ENCODE measurements at regions not wholly inside any gene's neighbourhood (a gene's known extent, or its start where the extent isn't known, plus 50 kb on each side); places are given as distances from the start of the nearest gene placed in this dataset.
"Not testable (repeated sequence)": the region's sequence is repeated elsewhere in the genome, so short reads cannot be mapped to it uniquely, and the experiment has no call there.

DNA sequence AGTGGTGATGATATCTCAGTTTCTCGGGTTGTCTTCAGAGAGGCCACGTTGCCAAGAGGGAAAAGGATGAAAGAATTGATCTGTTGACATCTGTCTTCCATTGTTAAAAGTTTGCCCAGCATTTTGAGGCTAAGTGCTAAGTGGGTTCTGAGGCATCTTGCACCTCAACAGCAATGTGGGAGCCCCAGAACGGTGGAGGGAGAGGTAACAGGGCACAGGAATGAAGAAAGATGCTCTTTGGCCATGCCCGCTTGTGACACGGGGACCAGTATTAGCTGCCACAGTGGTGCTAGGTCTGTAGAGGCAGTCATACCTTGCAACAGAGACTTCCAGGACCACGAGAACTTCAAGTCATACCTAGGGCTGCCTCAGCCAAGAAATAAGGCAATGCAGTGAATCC is 106.6 kb upstream of the NUPR2 start:
- intact Hi-C loops (cut with micrococcal nuclease) = no loop called here
- no peaks in the 10 kb centered on the region for H3K27me3 Mint-ChIP-seq
- no peaks in the 10 kb centered on the region for H3K4me1 Mint-ChIP-seq (ENCODE audit: low read depth)
- peaks cover 57% of the 10 kb centered on the region for H3K9me3 Mint-ChIP-seq
- H3K36me3 Mint-ChIP-seq (ENCODE audit: low read depth) = no peaks in the 10 kb centered on the region
- H3K4me3 Mint-ChIP-seq = no peak overlapping the region
- H3K27ac Mint-ChIP-seq = no peak overlapping the region

DNA sequence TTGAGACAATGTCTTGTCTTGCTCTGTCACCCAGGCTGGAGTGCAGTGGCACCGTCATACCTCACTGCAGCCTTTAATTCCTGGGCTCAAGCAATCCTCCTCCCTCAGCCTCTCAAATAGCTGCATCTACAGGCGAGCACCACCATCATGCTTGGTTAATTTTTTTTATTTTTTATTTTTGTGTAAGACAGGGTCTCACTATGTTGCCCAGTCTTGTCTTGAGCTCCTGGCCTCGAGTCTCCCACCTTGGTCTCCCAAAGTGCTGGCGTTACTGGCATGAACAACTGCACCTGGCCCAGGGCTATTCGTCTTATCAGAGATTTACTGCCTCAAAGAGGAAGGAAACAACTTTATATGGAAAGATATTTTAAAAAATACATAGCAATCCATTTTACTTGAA is 102.8 kb upstream of the NUPR2 start:
- Mint-ChIP-seq H3K36me3 (ENCODE audit: low read depth) (no peaks in the 10 kb centered on the region), H3K9me3 (peaks cover 72% of the 10 kb centered on the region), H3K4me1 (ENCODE audit: low read depth) (no peaks in the 10 kb centered on the region), H3K4me3 (no peak overlapping the region), H3K27me3 (no peaks in the 10 kb centered on the region), H3K27ac (no peak overlapping the region)
- intact Hi-C loops (cut with micrococcal nuclease) = no loop called here

DNA sequence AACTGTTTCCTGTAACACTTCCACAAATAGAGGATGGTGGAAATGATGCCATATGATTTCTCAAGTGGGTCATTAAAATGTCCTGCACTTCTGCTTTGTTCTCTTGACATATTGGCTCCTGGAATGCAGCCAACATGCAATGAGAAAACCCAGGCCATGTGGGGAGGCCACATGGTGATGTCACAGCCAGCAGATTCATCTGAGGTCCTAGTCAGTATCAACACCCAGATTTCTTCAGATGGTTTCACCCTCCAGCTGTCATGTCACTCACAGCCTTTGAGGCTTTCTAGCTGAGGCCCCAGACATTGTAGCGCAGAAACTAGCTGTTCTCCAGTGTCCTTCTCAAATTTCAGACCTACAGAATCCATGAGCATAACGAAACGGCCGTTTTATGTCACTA is 102.3 kb upstream of the NUPR2 start:
- no peaks in the 10 kb centered on the region for H3K27me3 Mint-ChIP-seq
- no peak overlapping the region for H3K27ac Mint-ChIP-seq
- peaks cover 72% of the 10 kb centered on the region for H3K9me3 Mint-ChIP-seq
- intact Hi-C loops (cut with micrococcal nuclease) = no loop called here
- no peaks in the 10 kb centered on the region for H3K36me3 Mint-ChIP-seq (ENCODE audit: low read depth)
- H3K4me1 Mint-ChIP-seq (ENCODE audit: low read depth) = no peaks in the 10 kb centered on the region
- no peak overlapping the region for H3K4me3 Mint-ChIP-seq

DNA sequence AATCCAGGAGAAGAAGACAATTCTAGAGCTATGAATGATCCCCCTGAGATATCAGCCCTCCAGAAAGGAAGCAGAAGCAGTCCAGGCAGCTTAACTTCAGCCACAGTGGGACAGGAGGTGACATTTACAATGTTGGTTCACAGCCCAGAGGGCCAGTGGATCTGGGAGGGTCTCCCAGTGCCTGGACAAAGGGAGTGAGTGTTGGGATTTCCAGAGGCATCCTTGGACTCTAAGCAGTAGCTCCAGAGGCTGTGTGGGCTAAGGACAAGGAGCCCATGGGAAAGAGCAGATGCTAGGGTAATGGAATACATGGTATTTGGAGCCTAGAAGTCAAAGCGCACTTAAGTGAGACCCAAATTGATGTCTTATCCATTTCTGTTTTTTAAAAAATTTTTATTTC is 97.4 kb upstream of the NUPR2 start:
- H3K4me1 Mint-ChIP-seq (ENCODE audit: low read depth) = no peaks in the 10 kb centered on the region
- H3K4me3 Mint-ChIP-seq = no peak overlapping the region
- peaks cover 92% of the 10 kb centered on the region for H3K9me3 Mint-ChIP-seq
- intact Hi-C loops (cut with micrococcal nuclease) = no loop called here
- H3K36me3 Mint-ChIP-seq (ENCODE audit: low read depth) = no peaks in the 10 kb centered on the region
- H3K27me3 Mint-ChIP-seq = no peaks in the 10 kb centered on the region
- no peak overlapping the region for H3K27ac Mint-ChIP-seq

DNA sequence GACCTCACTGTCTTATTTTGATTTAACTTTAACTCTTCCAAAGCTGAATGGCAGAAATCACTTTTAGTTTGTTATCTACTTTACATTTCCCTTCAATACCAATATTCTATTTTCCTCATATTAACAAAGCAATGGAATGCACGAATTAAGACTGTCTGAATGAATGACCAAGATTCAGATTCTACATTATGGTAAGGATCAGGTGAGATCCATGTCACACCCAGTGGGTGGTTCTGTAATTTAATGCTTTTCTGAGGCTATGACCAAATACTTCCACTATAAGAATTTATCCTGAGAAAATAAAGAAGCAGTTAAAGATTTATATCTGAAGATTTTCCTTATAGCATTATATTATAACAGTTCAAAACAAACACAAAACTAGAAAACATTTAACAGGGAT is 90.2 kb upstream of the NUPR2 start:
- Mint-ChIP-seq H3K4me1 (ENCODE audit: low read depth) (no peaks in the 10 kb centered on the region), H3K36me3 (ENCODE audit: low read depth) (no peaks in the 10 kb centered on the region), H3K4me3 (no peak overlapping the region), H3K27me3 (no peaks in the 10 kb centered on the region), H3K27ac (no peak overlapping the region), H3K9me3 (peaks cover 62% of the 10 kb centered on the region)
- intact Hi-C loops (cut with micrococcal nuclease) = no loop called here

DNA sequence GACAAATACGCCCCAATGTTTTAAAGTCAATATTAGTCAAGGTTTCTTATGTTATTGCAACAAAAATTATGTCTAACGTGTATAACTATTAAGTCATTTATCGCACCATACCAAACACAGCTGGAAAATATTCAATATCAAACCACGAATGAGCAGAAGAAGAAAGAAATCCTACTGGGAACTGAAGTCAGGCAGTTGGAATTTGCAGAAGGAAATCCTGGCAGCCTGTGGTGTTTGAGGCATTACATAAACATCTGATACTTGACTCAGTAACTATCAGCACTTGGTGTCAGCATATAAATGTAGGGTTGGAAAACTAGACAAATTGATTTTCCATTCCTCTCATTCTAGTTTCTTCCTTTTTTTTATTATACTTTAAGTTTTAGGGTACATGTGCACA is 83.4 kb upstream of the NUPR2 start:
- Mint-ChIP-seq H3K36me3 (ENCODE audit: low read depth) (no peaks in the 10 kb centered on the region), H3K27me3 (no peaks in the 10 kb centered on the region), H3K9me3 (peaks cover 68% of the 10 kb centered on the region), H3K4me1 (ENCODE audit: low read depth) (no peaks in the 10 kb centered on the region), H3K4me3 (no peak overlapping the region), H3K27ac (no peak overlapping the region)
- intact Hi-C loops (cut with micrococcal nuclease) = no loop called here

DNA sequence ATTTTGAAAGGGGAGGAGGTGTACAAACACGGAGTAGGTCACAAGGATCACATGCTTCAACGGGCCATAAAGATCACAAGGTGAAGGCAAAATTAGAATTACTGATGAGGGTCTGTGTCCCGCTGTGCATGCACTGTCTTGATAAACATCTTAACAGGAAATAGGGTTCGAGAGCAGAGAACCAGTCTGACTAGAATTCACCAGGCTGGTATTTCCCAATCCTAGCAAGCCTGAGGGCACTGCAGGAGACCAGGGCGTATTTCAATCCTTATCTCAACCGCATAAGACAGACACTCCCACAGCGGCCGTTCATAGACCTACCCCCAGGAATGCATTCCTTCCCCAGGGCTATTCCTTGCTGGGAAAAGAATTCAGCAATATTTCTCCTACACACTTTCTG is 80.0 kb upstream of the NUPR2 start:
- H3K36me3 Mint-ChIP-seq (ENCODE audit: low read depth); H3K27ac Mint-ChIP-seq; H3K4me1 Mint-ChIP-seq (ENCODE audit: low read depth); H3K27me3 Mint-ChIP-seq; intact Hi-C loops (cut with micrococcal nuclease); H3K4me3 Mint-ChIP-seq: not testable (repeated sequence)
- peaks cover 69% of the 10 kb centered on the region for H3K9me3 Mint-ChIP-seq

DNA sequence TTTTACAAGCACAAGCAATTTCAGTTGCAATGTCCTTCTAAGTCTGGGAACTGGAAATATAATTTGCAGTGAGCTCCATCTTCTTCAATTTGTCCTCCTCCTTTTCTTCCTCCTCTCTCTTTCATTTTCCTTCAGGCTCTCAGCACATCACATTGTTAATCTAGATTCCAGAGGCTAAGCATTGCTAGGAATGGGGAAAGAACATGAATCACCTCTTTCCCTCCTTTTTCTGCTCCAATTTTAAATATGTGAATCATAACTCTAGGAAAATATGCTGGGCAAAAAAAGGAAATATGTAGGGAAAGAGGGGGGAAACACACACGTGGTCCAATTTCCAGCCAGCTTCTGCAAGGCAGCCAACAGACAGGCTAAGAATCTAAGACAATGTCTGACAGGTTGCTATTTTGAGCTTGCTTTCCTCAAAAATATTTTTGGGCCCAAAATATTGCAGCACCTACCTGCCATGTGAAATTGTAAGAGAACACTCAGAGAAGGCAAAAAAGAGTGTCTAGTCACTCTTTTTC is 72.7 kb upstream of the NUPR2 start:
- intact Hi-C loops (cut with micrococcal nuclease) = no loop called here
- peaks cover 66% of the 10 kb centered on the region for H3K9me3 Mint-ChIP-seq
- H3K4me1 Mint-ChIP-seq (ENCODE audit: low read depth) = no peaks in the 10 kb centered on the region
- no peaks in the 10 kb centered on the region for H3K36me3 Mint-ChIP-seq (ENCODE audit: low read depth)
- H3K27ac Mint-ChIP-seq = no peak overlapping the region
- H3K4me3 Mint-ChIP-seq = no peak overlapping the region
- H3K27me3 Mint-ChIP-seq = no peaks in the 10 kb centered on the region

DNA sequence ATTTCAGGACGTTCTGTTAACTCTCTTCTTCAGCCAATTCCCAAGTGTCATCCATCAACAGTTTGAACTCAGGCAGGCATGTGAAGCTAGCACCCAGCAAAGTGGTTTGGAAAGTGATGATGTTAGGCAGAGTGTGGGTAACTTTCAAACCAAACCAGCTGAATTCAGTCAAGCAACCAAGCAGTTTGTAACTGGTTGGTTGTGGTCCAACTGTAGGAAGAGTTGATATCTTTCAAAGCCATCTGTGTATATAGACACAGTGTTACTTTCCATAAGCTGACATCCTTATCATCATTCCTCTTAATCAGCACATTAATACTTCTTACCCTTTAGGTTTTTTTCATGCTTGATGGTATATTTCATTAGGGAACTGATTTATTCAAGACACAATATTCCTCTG is 72.2 kb upstream of the NUPR2 start:
- intact Hi-C loops (cut with micrococcal nuclease) = no loop called here
- H3K27me3 Mint-ChIP-seq = no peaks in the 10 kb centered on the region
- H3K4me3 Mint-ChIP-seq = no peak overlapping the region
- no peak overlapping the region for H3K27ac Mint-ChIP-seq
- no peaks in the 10 kb centered on the region for H3K4me1 Mint-ChIP-seq (ENCODE audit: low read depth)
- no peaks in the 10 kb centered on the region for H3K36me3 Mint-ChIP-seq (ENCODE audit: low read depth)
- H3K9me3 Mint-ChIP-seq = peaks cover 64% of the 10 kb centered on the region

DNA sequence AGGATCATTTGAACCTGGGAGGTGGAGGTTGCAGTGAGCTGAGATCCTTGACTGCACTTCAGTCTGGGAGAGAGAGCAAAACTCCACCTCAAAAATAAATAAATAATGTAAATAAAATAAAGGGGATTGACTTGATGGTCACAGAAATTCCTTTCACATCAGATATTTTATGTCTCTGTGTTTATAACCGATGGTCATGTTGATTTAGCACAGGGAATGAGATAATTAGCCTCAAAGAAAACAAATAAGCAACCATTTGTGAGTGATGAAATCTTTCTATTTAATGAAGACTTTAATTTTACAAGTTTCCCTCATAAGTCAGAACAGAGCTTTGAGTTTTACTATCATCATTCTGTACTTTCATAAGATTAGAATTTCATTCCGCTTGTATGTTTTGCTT is 64.8 kb upstream of the NUPR2 start:
- H3K9me3 Mint-ChIP-seq = peaks cover 42% of the 10 kb centered on the region
- peaks cover 2% of the 10 kb centered on the region for H3K27me3 Mint-ChIP-seq
- intact Hi-C loops (cut with micrococcal nuclease) = no loop called here
- H3K27ac Mint-ChIP-seq = no peak overlapping the region
- H3K36me3 Mint-ChIP-seq (ENCODE audit: low read depth) = no peaks in the 10 kb centered on the region
- no peaks in the 10 kb centered on the region for H3K4me1 Mint-ChIP-seq (ENCODE audit: low read depth)
- H3K4me3 Mint-ChIP-seq = no peak overlapping the region

DNA sequence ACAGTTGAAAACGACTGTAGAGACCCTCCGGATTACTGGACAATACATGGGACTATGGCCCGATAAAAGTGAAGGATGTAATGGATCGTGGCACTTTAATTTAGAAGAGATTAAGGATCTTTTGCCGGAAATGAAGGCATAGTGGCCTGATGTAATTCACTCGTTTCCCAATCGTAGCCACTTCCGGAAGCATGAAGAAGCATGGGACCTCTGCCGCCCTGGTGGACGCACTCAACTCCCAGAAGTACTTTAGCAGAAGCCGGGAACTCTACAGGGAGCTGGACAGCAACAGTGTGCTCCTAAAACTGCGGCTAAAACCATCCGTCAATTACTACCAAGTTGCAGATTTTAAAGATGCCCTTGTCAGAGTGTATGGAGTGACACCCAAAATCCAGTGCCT is 59.6 kb upstream of the NUPR2 start:
- intact Hi-C loops (cut with micrococcal nuclease) = no loop called here
- no peaks in the 10 kb centered on the region for H3K36me3 Mint-ChIP-seq (ENCODE audit: low read depth)
- H3K4me1 Mint-ChIP-seq (ENCODE audit: low read depth) = no peaks in the 10 kb centered on the region
- peaks cover 14% of the 10 kb centered on the region for H3K27me3 Mint-ChIP-seq
- no peak overlapping the region for H3K27ac Mint-ChIP-seq
- no peak overlapping the region for H3K4me3 Mint-ChIP-seq
- peaks cover 45% of the 10 kb centered on the region for H3K9me3 Mint-ChIP-seq

DNA sequence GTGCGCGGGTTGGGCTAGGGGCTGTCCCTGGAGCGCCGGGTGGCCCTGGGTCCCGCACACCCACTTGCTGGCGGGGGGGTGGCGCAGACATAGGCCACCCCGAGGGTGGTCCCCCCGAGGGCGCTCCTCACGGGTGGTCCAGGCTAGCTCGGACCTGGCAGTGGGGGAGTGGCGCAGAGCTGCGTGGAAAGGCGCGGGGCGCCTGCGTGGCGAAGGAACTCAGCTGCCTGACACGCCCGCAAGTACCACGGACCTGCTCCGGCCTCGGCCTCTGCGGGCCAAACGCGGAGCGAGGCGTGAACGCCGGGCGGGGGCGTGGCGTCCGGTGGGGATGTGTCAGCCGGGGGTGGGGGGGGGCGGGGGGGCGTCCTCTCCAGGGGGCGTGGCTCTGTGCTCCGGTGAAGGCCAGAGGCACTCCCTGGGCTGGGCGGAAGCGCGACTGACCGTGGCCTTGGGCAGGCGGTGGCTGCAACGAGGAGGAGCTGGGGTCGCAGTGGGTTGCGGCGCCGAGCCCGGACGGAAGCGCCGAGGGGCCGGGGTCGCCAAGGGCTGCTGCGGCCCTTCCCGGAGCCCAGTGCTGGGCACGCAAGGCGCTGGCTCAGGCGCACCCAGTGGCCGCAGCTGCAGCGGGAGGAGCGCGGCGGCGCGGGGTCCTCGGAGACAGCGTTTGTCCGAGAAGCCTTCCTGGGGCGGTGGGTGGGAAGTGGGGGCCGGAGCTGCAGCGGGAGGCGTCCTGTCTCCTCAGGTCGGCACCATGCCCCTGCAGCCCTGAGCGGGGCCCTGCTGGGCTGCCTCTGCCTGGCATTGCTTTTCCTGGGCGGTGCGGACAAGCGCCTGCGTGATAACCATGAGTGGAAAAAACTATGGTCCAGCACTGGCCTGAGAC is 58.9 kb upstream of the NUPR2 start:
- no peaks in the 10 kb centered on the region for H3K4me1 Mint-ChIP-seq (ENCODE audit: low read depth)
- peaks cover 45% of the 10 kb centered on the region for H3K9me3 Mint-ChIP-seq
- peaks cover 14% of the 10 kb centered on the region for H3K27me3 Mint-ChIP-seq
- intact Hi-C loops (cut with micrococcal nuclease) = no loop called here
- no peaks in the 10 kb centered on the region for H3K36me3 Mint-ChIP-seq (ENCODE audit: low read depth)
- H3K4me3 Mint-ChIP-seq = no peak overlapping the region
- no peak overlapping the region for H3K27ac Mint-ChIP-seq

DNA sequence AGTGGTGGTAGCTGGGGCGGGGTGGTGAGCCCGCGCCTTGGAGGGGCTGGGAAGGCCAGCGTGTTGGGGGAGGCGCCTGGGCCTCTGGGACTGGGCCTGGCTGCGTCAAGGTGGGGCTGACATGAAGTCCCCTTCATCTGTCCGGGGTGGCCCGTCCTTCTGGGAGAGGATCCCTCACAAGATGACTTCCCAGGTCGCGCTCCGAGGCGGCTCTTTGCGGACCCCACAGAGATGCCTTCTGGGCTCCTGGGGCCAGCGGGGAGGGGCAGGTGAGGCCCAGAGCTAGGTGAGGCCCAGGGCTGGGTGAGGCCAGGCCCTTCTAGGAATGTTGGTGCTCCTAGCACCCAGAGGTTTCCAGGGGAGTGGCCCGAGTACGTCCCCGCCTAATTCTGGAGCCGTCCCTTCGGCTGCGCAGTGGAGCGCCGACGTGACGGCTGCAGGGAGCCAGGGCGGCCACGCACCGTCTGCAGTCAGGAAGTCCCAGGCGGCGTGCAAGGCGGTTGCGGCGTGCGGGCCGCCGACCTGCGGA is 58.2 kb upstream of the NUPR2 start:
- Mint-ChIP-seq H3K36me3 (ENCODE audit: low read depth) (no peaks in the 10 kb centered on the region), H3K27me3 (peaks cover 14% of the 10 kb centered on the region), H3K4me3 (no peak overlapping the region), H3K4me1 (ENCODE audit: low read depth) (no peaks in the 10 kb centered on the region), H3K27ac (no peak overlapping the region), H3K9me3 (peaks cover 42% of the 10 kb centered on the region)
- intact Hi-C loops (cut with micrococcal nuclease) = no loop called here

Measured in dendritic cell treated with granulocyte-macrophage colony-stimulating factor and Interleukin-4, amounts not matched to agents 40 ng/mL and 50 ng/mL, for 4 days (primary cell).